Sigmoid colon (tissue), 4 donors: ENCODE measurements at regions not wholly inside any gene's neighbourhood (a gene's known extent, or its start where the extent isn't known, plus 50 kb on each side); places are given as distances from the start of the nearest gene placed in this dataset.

ENCODE experiments used
- POLR2AphosphoS5 ChIP-seq, 4 donors: sonication (generic); formaldehyde crosslinking; IDR thresholded peaks; one replicate each; pipeline ENCODE4 v1.6.1; 2017; ENCODE audit warnings: antibody characterized with exemption in 4 of 4
- TF ChIP-seq, protein P1 (sequence below), 4 experiments: fragments of 450-650 bp in 3 of 4; fragments of 200-600 bp in 1 of 4; IDR thresholded peaks; one replicate each; pipeline ENCODE4 v1.5.1; 2016 to 2019; ENCODE audit warnings: antibody characterized with exemption in 4 of 4, mild to moderate bottlenecking in 3 of 4, moderate library complexity in 2 of 4

DNA sequence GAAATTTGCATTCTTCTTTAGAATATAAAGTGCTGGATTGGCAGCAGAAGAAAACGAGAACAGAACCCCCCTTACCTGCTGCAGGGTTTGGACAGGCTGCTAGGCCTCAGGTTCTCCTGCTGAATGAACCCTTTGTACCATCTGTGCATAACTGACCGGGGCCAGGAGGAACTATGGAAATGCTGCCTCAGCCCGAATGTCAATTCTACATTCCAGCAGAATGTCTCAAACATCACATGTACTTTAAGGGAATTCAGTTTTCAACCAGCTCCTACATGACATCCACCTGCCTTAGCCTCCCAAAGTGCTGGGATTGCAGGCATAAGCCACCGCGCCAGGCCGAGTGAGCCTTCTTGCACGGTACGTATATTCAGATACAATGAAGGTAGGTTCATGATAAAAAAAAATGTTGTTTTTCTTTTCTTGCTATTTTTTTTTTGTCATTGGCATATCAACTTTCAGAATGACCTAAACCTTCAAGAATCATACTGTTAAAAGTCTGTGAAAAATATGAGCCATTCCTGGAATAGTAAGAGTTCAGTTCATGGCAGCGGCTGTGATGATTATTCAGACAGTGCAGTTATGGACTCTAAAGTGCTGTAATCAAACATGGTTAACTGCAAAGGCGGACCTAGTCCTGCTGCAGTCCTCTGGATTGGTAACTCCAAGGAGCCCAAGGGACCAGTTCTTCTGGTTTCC lies 84.4 kb upstream of the TNS3 start:
- TF ChIP-seq, protein P1, sequence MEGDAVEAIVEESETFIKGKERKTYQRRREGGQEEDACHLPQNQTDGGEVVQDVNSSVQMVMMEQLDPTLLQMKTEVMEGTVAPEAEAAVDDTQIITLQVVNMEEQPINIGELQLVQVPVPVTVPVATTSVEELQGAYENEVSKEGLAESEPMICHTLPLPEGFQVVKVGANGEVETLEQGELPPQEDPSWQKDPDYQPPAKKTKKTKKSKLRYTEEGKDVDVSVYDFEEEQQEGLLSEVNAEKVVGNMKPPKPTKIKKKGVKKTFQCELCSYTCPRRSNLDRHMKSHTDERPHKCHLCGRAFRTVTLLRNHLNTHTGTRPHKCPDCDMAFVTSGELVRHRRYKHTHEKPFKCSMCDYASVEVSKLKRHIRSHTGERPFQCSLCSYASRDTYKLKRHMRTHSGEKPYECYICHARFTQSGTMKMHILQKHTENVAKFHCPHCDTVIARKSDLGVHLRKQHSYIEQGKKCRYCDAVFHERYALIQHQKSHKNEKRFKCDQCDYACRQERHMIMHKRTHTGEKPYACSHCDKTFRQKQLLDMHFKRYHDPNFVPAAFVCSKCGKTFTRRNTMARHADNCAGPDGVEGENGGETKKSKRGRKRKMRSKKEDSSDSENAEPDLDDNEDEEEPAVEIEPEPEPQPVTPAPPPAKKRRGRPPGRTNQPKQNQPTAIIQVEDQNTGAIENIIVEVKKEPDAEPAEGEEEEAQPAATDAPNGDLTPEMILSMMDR (IDR thresholded peaks at IDR 0.05): no peak
- TF ChIP-seq POLR2AphosphoS5 (IDR thresholded peaks at IDR 0.05): no peak
